ENCODE measurements at regions not wholly inside any gene's neighbourhood (a gene's known extent, or its start where the extent isn't known, plus 50 kb on each side); places are given as distances from the start of the nearest gene placed in this dataset.

- no peaks in the 10 kb centered on the region for H3K36me3 Mint-ChIP-seq (ENCODE audit: insufficient read depth, unreplicated experiment)
- H3K4me1 Mint-ChIP-seq (ENCODE audit: low read depth, unreplicated experiment) = peaks cover 7% of the 10 kb centered on the region
- no TSS peak for BruUV-seq (replicated peaks)
- TF ChIP-seq CTCF (IDR thresholded peaks at IDR 0.05; ENCODE audit: unreplicated experiment) = no peak
- H3K27me3 Mint-ChIP-seq (ENCODE audit: unreplicated experiment) = peaks cover 49% of the 10 kb centered on the region
- H3K27ac Mint-ChIP-seq (ENCODE audit: unreplicated experiment) = no peak overlapping the region
- intact Hi-C loops (cut with micrococcal nuclease; ENCODE audit: unreplicated experiment) = no loop called here
- no peak for DNase-seq
- CTCF ChIA-PET = no interaction called here
- H3K9me3 Mint-ChIP-seq (ENCODE audit: low read depth, unreplicated experiment) = no peaks in the 10 kb centered on the region
- H3K4me3 Mint-ChIP-seq (ENCODE audit: low read depth, unreplicated experiment) = no peak overlapping the region
Observed at GRCh38 chr9:108621991-108622855, 233.6 kb downstream of the ACTL7B start.

- Mint-ChIP-seq H3K4me1 (ENCODE audit: low read depth, unreplicated experiment) (peaks cover 9% of the 10 kb centered on the region), H3K27ac (ENCODE audit: unreplicated experiment) (no peak overlapping the region), H3K4me3 (ENCODE audit: low read depth, unreplicated experiment) (no peak overlapping the region), H3K36me3 (ENCODE audit: insufficient read depth, unreplicated experiment) (no peaks in the 10 kb centered on the region), H3K27me3 (ENCODE audit: unreplicated experiment) (peaks cover 54% of the 10 kb centered on the region), H3K9me3 (ENCODE audit: low read depth, unreplicated experiment) (no peaks in the 10 kb centered on the region)
- no TSS peak for BruUV-seq (replicated peaks)
- intact Hi-C loops (cut with micrococcal nuclease; ENCODE audit: unreplicated experiment) = no loop called here
- no peak for DNase-seq
- TF ChIP-seq CTCF (IDR thresholded peaks at IDR 0.05; ENCODE audit: unreplicated experiment) = no peak
- CTCF ChIA-PET = no interaction called here
Observed at GRCh38 chr9:108620767-108621166, 235.0 kb downstream of the ACTL7B start.

GRCh38 chr9:108618906-108619550 is 236.8 kb downstream of the ACTL7B start:
- TF ChIP-seq CTCF (IDR thresholded peaks at IDR 0.05; ENCODE audit: unreplicated experiment) = no peak
- Mint-ChIP-seq H3K4me3 (ENCODE audit: low read depth, unreplicated experiment) (no peak overlapping the region), H3K9me3 (ENCODE audit: low read depth, unreplicated experiment) (no peaks in the 10 kb centered on the region), H3K4me1 (ENCODE audit: low read depth, unreplicated experiment) (peaks cover 9% of the 10 kb centered on the region), H3K36me3 (ENCODE audit: insufficient read depth, unreplicated experiment) (no peaks in the 10 kb centered on the region), H3K27me3 (ENCODE audit: unreplicated experiment) (peaks cover 61% of the 10 kb centered on the region), H3K27ac (ENCODE audit: unreplicated experiment) (no peak overlapping the region)
- BruUV-seq (replicated peaks) = no TSS peak
- DNase-seq = no peak
- CTCF ChIA-PET = no interaction called here
- intact Hi-C loops (cut with micrococcal nuclease; ENCODE audit: unreplicated experiment) = no loop called here

GRCh38 chr9:108617676-108618075 is 238.1 kb downstream of the ACTL7B start:
- no peaks in the 10 kb centered on the region for H3K9me3 Mint-ChIP-seq (ENCODE audit: low read depth, unreplicated experiment)
- H3K27ac Mint-ChIP-seq (ENCODE audit: unreplicated experiment) = no peak overlapping the region
- no TSS peak for BruUV-seq (replicated peaks)
- peaks cover 55% of the 10 kb centered on the region for H3K27me3 Mint-ChIP-seq (ENCODE audit: unreplicated experiment)
- H3K4me3 Mint-ChIP-seq (ENCODE audit: low read depth, unreplicated experiment) = no peak overlapping the region
- CTCF ChIA-PET = no interaction called here
- peaks cover 9% of the 10 kb centered on the region for H3K4me1 Mint-ChIP-seq (ENCODE audit: low read depth, unreplicated experiment)
- TF ChIP-seq CTCF (IDR thresholded peaks at IDR 0.05; ENCODE audit: unreplicated experiment) = no peak
- intact Hi-C loops (cut with micrococcal nuclease; ENCODE audit: unreplicated experiment) = no loop called here
- H3K36me3 Mint-ChIP-seq (ENCODE audit: insufficient read depth, unreplicated experiment) = no peaks in the 10 kb centered on the region
- no peak for DNase-seq
